Thoracic aorta (tissue), 2 donors: ENCODE measurements at regions not wholly inside any gene's neighbourhood (a gene's known extent, or its start where the extent isn't known, plus 50 kb on each side); places are given as distances from the start of the nearest gene placed in this dataset.
A peak's percentile ranks its signal among the peaks of the same experiment; 100 is the strongest.
"Not testable (repeated sequence)": the region's sequence is repeated elsewhere in the genome, so short reads cannot be mapped to it uniquely, and the experiment has no call there.

Source experiments
- ATAC-seq: fragments of 150-250 bp; one replicate; pipeline ENCODE4 v1.8.0; 2017; ENCODE audit warnings: low read depth; ENCODE audit not compliant: insufficient number of reproducible peaks, low FRiP score
- DNase-seq: peaks from one replicate; pipeline ENCODE4 v3.0.0-alpha.2; 2020; ENCODE audit warnings: low spot score
- H3K27ac ChIP-seq, 2 donors: fragments of 200-600 bp; sonication (generic); 1 replicate in 1 of 2; 2 replicates in 1 of 2; pipeline ENCODE4 v1.5.1; 2016; ENCODE audit warnings: mild to moderate bottlenecking in 2 of 2, moderate library complexity in 2 of 2
- H3K27me3 ChIP-seq: fragments of 200-600 bp; sonication (generic); replicated peaks from 2 replicates; pipeline ENCODE4 v1.6.0; 2016; ENCODE audit warnings: mild to moderate bottlenecking; ENCODE audit not compliant: insufficient read depth
- H3K36me3 ChIP-seq: fragments of 200-600 bp; sonication (generic); one replicate; pipeline ENCODE4 v1.5.1; 2016
- H3K4me1 ChIP-seq, 2 donors: fragments of 200-600 bp; sonication (generic); 1 replicate in 1 of 2; 2 replicates in 1 of 2; pipeline versions ENCODE4 v1.5.1 to v1.6.0; 2016; ENCODE audit warnings: low read depth in 2 of 2, mild to moderate bottlenecking in 1 of 2; ENCODE audit not compliant: control insufficient read depth in 1 of 2
- H3K4me3 ChIP-seq: fragments of 200-600 bp; sonication (generic); 2 replicates; pipeline ENCODE4 v1.5.1; 2016; ENCODE audit warnings: mild to moderate bottlenecking
- H3K9me3 ChIP-seq: fragments of 200-600 bp; sonication (generic); 2 replicates; pipeline ENCODE4 v1.5.1; 2016
- CTCF ChIP-seq: fragments of 200-600 bp; sonication (generic); IDR thresholded peaks from one replicate; pipeline ENCODE4 v1.5.1; 2019; ENCODE audit warnings: antibody characterized with exemption

- ATAC-seq: no peak
- no peak overlapping the region for H3K27ac ChIP-seq
- no peak for TF ChIP-seq CTCF
These were observed 158.8 kb upstream of the SPRY2 start for GRCh38 chr13:80499536-80500290.

GRCh38 chr13:80498433-80498832 is 157.5 kb upstream of the SPRY2 start:
- H3K27ac ChIP-seq: no peak overlapping the region
- no peak overlapping the region for H3K4me3 ChIP-seq
- H3K4me1 ChIP-seq: peaks cover 5 to 7% of the 10 kb centered on the region in 2 donors
- no peaks in the 10 kb centered on the region for H3K27me3 ChIP-seq
- no peaks in the 10 kb centered on the region for H3K36me3 ChIP-seq
- ATAC-seq: no peak
- no peak for TF ChIP-seq CTCF
- DNase-seq: no peak
- no peaks in the 10 kb centered on the region for H3K9me3 ChIP-seq

More at GRCh38 chr13:80499536-80500290, 158.8 kb upstream of the SPRY2 start:
- Histone ChIP-seq H3K27me3 (no peaks in the 10 kb centered on the region), H3K36me3 (no peaks in the 10 kb centered on the region), H3K4me3 (no peak overlapping the region), H3K9me3 (no peaks in the 10 kb centered on the region), H3K4me1 (peaks cover 5 to 7% of the 10 kb centered on the region in 2 donors)
- no peak for DNase-seq

- Histone ChIP-seq H3K27me3 (no peaks in the 10 kb centered on the region), H3K36me3 (no peaks in the 10 kb centered on the region), H3K27ac (no peak overlapping the region), H3K4me3 (no peak overlapping the region), H3K9me3 (no peaks in the 10 kb centered on the region), H3K4me1 (peaks cover 5 to 7% of the 10 kb centered on the region in 2 donors)
- ATAC-seq (no peak), DNase-seq (no peak)
- TF ChIP-seq CTCF: no peak
These were observed 157.1 kb upstream of the SPRY2 start for GRCh38 chr13:80497978-80498377.

- ATAC-seq: no peak
- Histone ChIP-seq H3K36me3 (no peaks in the 10 kb centered on the region), H3K9me3 (no peaks in the 10 kb centered on the region), H3K27me3 (no peaks in the 10 kb centered on the region), H3K4me1 (peaks cover 5 to 7% of the 10 kb centered on the region in 2 donors), H3K4me3 (no peak overlapping the region), H3K27ac (no peak overlapping the region)
- no peak for DNase-seq
- no peak for TF ChIP-seq CTCF
These were observed 156.5 kb upstream of the SPRY2 start for GRCh38 chr13:80497439-80497838.

GRCh38 chr13:80496721-80497397 is 155.9 kb upstream of the SPRY2 start:
- no peak for TF ChIP-seq CTCF
- Histone ChIP-seq H3K9me3 (no peaks in the 10 kb centered on the region), H3K4me3 (no peak overlapping the region), H3K4me1 (peaks cover 5 to 7% of the 10 kb centered on the region in 2 donors), H3K27ac (peak overlapping the region in 1 of 2 donors; percentile 24), H3K27me3 (no peaks in the 10 kb centered on the region), H3K36me3 (no peaks in the 10 kb centered on the region)
- no peak for DNase-seq
- ATAC-seq: no peak

GRCh38 chr13:80490491-80490943 is 149.6 kb upstream of the SPRY2 start:
- H3K27me3 ChIP-seq, H3K9me3 ChIP-seq, H3K27ac ChIP-seq, H3K4me3 ChIP-seq, H3K36me3 ChIP-seq, ATAC-seq, H3K4me1 ChIP-seq, DNase-seq: not testable (repeated sequence)
